Loucy (cell line): ENCODE measurements at regions not wholly inside any gene's neighbourhood (a gene's known extent, or its start where the extent isn't known, plus 50 kb on each side); places are given as distances from the start of the nearest gene placed in this dataset.
"Not testable (repeated sequence)": the region's sequence is repeated elsewhere in the genome, so short reads cannot be mapped to it uniquely, and the experiment has no call there.

Experiments
- H2AFZ ChIP-seq: fragments of 200-600 bp; sonication (generic); 2 replicates; pipeline ENCODE4 v1.6.0; 2016; ENCODE audit warnings: antibody characterized with exemption, mild to moderate bottlenecking, low read length, moderate library complexity
- H3F3A ChIP-seq: fragments of 200-600 bp; 2 replicates; pipeline ENCODE4 v1.6.0; 2016; ENCODE audit warnings: antibody characterized with exemption, low read depth, mild to moderate bottlenecking
- H3K27me3 ChIP-seq: fragments of 200-600 bp; sonication (generic); 2 replicates; pipeline ENCODE4 v1.6.1; 2014; ENCODE audit warnings: low read length, mild to moderate bottlenecking; ENCODE audit not compliant: insufficient read depth, poor library complexity, severe bottlenecking
- H3K36me3 ChIP-seq: fragments of 200-600 bp; sonication (generic); 2 replicates; pipeline ENCODE4 v1.6.1; 2016; ENCODE audit warnings: low read length; ENCODE audit not compliant: insufficient read depth
- H3K4me1 ChIP-seq: fragments of 200-600 bp; sonication (generic); 2 replicates; pipeline ENCODE4 v1.5.1; 2014; ENCODE audit warnings: low read length, mild to moderate bottlenecking; ENCODE audit not compliant: insufficient read depth, poor library complexity, severe bottlenecking
- H3K4me2 ChIP-seq: fragments of 200-600 bp; sonication (generic); 2 replicates; pipeline ENCODE4 v1.6.0; 2014; ENCODE audit warnings: antibody characterized with exemption, low read length, low read depth, mild to moderate bottlenecking; ENCODE audit not compliant: poor library complexity, severe bottlenecking
- H3K4me3 ChIP-seq: fragments of 200-600 bp; sonication (generic); 2 replicates; pipeline ENCODE4 v1.5.1; 2014; ENCODE audit warnings: low read length, mild to moderate bottlenecking, mixed read lengths; ENCODE audit not compliant: poor library complexity, severe bottlenecking
- H3K79me2 ChIP-seq: fragments of 200-600 bp; sonication (generic); 2 replicates; pipeline ENCODE4 v1.6.1; 2014; ENCODE audit warnings: low read length; ENCODE audit not compliant: insufficient read depth
- H3K9ac ChIP-seq: fragments of 200-600 bp; sonication (generic); 2 replicates; pipeline ENCODE4 v1.6.0; 2014; ENCODE audit warnings: mild to moderate bottlenecking, low read depth, low read length, moderate library complexity; ENCODE audit not compliant: poor library complexity, severe bottlenecking
- H3K9me2 ChIP-seq: fragments of 200-600 bp; sonication (generic); replicated peaks from 2 replicates; pipeline ENCODE4 v1.6.1; 2016; ENCODE audit warnings: low read depth, low read length, mixed read lengths
- H3K9me3 ChIP-seq: fragments of 200-600 bp; sonication (generic); 2 replicates; pipeline ENCODE4 v1.6.1; 2014; ENCODE audit warnings: mild to moderate bottlenecking, antibody characterized with exemption, low read length, low read depth; ENCODE audit not compliant: insufficient read depth
- H4K20me1 ChIP-seq: fragments of 200-600 bp; sonication (generic); 2 replicates; pipeline ENCODE4 v1.6.0; 2014; ENCODE audit warnings: antibody characterized with exemption, low read length, mild to moderate bottlenecking; ENCODE audit not compliant: insufficient read depth, poor library complexity, severe bottlenecking
- CTCF ChIP-seq: fragments of 200-600 bp; sonication (generic); conservative IDR thresholded peaks from 2 replicates; pipeline ENCODE4 v1.5.1; 2014; ENCODE audit warnings: mild to moderate bottlenecking, antibody characterized with exemption, low read length
- EZH2phosphoT487 ChIP-seq: fragments of 200-600 bp; IDR thresholded peaks from 2 replicates; pipeline ENCODE4 v1.6.1; 2018; ENCODE audit warnings: antibody characterized with exemption, mild to moderate bottlenecking, moderate library complexity, borderline replicate concordance

- Histone ChIP-seq H3K36me3 (no peaks in the 10 kb centered on the region), H3K4me3 (no peak overlapping the region), H3K9ac (no peak overlapping the region), H3K27me3 (no peaks in the 10 kb centered on the region), H3K4me2 (no peak overlapping the region), H3K9me2 (no peaks in the 10 kb centered on the region), H3K79me2 (no peaks in the 10 kb centered on the region), H3K4me1 (no peaks in the 10 kb centered on the region), H2AFZ (no peak overlapping the region), H3F3A (no peaks in the 10 kb centered on the region), H3K9me3 (no peaks in the 10 kb centered on the region), H4K20me1 (no peaks in the 10 kb centered on the region)
- TF ChIP-seq EZH2phosphoT487 (no peak), CTCF (peak; percentile 72)
Measured at GRCh38 chr6:135675862-135676261, 175.6 kb upstream of the PDE7B start.

GRCh38 chr6:135680964-135681913, 170.3 kb upstream of the PDE7B start:
- Histone ChIP-seq H3F3A (no peaks in the 10 kb centered on the region), H3K9me3 (no peaks in the 10 kb centered on the region), H3K4me3 (no peak overlapping the region), H3K36me3 (no peaks in the 10 kb centered on the region), H3K27me3 (no peaks in the 10 kb centered on the region), H3K9ac (no peak overlapping the region), H3K4me2 (no peak overlapping the region), H3K79me2 (no peaks in the 10 kb centered on the region), H4K20me1 (no peaks in the 10 kb centered on the region), H3K4me1 (no peaks in the 10 kb centered on the region), H2AFZ (no peak overlapping the region), H3K9me2 (no peaks in the 10 kb centered on the region)
- TF ChIP-seq EZH2phosphoT487: no peak
- no peak for TF ChIP-seq CTCF

GRCh38 chr6:135686784-135687301, 164.7 kb upstream of the PDE7B start:
- Histone ChIP-seq H3K79me2 (no peaks in the 10 kb centered on the region), H3K4me3 (no peak overlapping the region), H4K20me1 (no peaks in the 10 kb centered on the region), H3K9me2 (no peaks in the 10 kb centered on the region), H2AFZ (no peak overlapping the region), H3K9me3 (no peaks in the 10 kb centered on the region), H3K27me3 (no peaks in the 10 kb centered on the region), H3K4me1 (peaks cover 7% of the 10 kb centered on the region), H3K4me2 (no peak overlapping the region), H3F3A (no peaks in the 10 kb centered on the region), H3K36me3 (no peaks in the 10 kb centered on the region), H3K9ac (no peak overlapping the region)
- no peak for TF ChIP-seq CTCF
- TF ChIP-seq EZH2phosphoT487: no peak

GRCh38 chr6:135688476-135688875, 163.0 kb upstream of the PDE7B start:
- not testable (repeated sequence) for H3F3A ChIP-seq, H3K9ac ChIP-seq, H3K36me3 ChIP-seq, H3K9me3 ChIP-seq, H2AFZ ChIP-seq, H3K79me2 ChIP-seq, H4K20me1 ChIP-seq, H3K4me2 ChIP-seq, H3K4me1 ChIP-seq, H3K27me3 ChIP-seq, H3K4me3 ChIP-seq, H3K9me2 ChIP-seq
